IMR-90 (cell line): ENCODE measurements at regions not wholly inside any gene's neighbourhood (a gene's known extent, or its start where the extent isn't known, plus 50 kb on each side); places are given as distances from the start of the nearest gene placed in this dataset.

Experiments
- ATAC-seq: fragments of 200-7000 bp; cut with Tn5 transposase; 2 replicates; pipeline ENCODE4 v1.9.1; 2020; ENCODE audit warnings: low read depth, mild to moderate bottlenecking, moderate library complexity
- BruUV-seq: library from RNA; stranded (reverse); fragments of 400-500 nt; replicated peaks from 2 replicates; lab custom pipeline; 2021; lab: Mats Ljungman, UMichigan
- CTCF ChIA-PET: fragments of 300-600 bp; formaldehyde crosslinking; extraction: SDS; loops from one replicate; lab custom pipeline; 2021; ENCODE audit warnings: antibody characterized with exemption; lab: Yijun Ruan, JAX
- POLR2A ChIA-PET: fragments of 300-600 bp; sonication (Branson Sonifier 250); formaldehyde crosslinking; loops from one replicate; lab custom pipeline; 2022; ENCODE audit warnings: antibody characterized with exemption; ENCODE audit not compliant: unreplicated experiment; lab: Charles Lee
- DNase-seq: peaks from one replicate; pipeline ENCODE4 v3.0.0; 2013
- H2AFZ ChIP-seq: replicated peaks from 2 replicates; pipeline ENCODE3; 2013; ENCODE audit warnings: low read length, mild to moderate bottlenecking; ENCODE audit not compliant: poor library complexity
- H2AK5ac ChIP-seq: 2 replicates; pipeline ENCODE4 v1.6.1; 2013; ENCODE audit warnings: low read depth, low read length, inconsistent platforms
- H2AK9ac ChIP-seq: replicated peaks from 2 replicates; pipeline ENCODE3; 2013; ENCODE audit warnings: mild to moderate bottlenecking, low read depth, low read length, moderate library complexity; ENCODE audit not compliant: poor library complexity
- H2BK120ac ChIP-seq: 2 replicates; pipeline ENCODE4 v1.6.1; 2013; ENCODE audit warnings: low read depth, low read length, inconsistent platforms
- H2BK15ac ChIP-seq: 3 replicates; pipeline ENCODE4 v1.6.1; 2013; ENCODE audit warnings: low read depth, low read length, inconsistent platforms
- H2BK20ac ChIP-seq: 2 replicates; pipeline ENCODE4 v1.6.1; 2013; ENCODE audit warnings: low read depth, mild to moderate bottlenecking, inconsistent platforms, low read length, moderate library complexity
- H2BK5ac ChIP-seq: 2 replicates; pipeline ENCODE4 v1.6.1; 2013; ENCODE audit warnings: mild to moderate bottlenecking, low read depth, low read length, inconsistent platforms; ENCODE audit not compliant: poor library complexity, severe bottlenecking
- H3K14ac ChIP-seq: replicated peaks from 2 replicates; pipeline ENCODE4 v1.6.1; 2013; ENCODE audit warnings: low read depth, low read length, inconsistent platforms
- H3K18ac ChIP-seq: 2 replicates; pipeline ENCODE4 v1.6.1; 2013; ENCODE audit warnings: low read depth, low read length, control low read depth
- H3K23ac ChIP-seq: 2 replicates; pipeline ENCODE4 v1.6.1; 2013; ENCODE audit warnings: low read depth, low read length, inconsistent platforms
- H3K27ac ChIP-seq: 2 replicates; pipeline ENCODE4 v1.5.1; 2013; ENCODE audit warnings: mild to moderate bottlenecking, control low read depth, low read length; ENCODE audit not compliant: insufficient read depth
- H3K27me3 ChIP-seq: 2 replicates; pipeline ENCODE4 v1.6.1; 2013; ENCODE audit warnings: low read length; ENCODE audit not compliant: control insufficient read depth, insufficient read depth
- H3K36me3 ChIP-seq: 2 replicates; pipeline ENCODE4 v1.6.1; 2013; ENCODE audit warnings: low read length, mixed read lengths; ENCODE audit not compliant: control insufficient read depth, insufficient read depth
- H3K4ac ChIP-seq: 2 replicates; pipeline ENCODE4 v1.6.1; 2013; ENCODE audit warnings: low read depth, low read length, inconsistent platforms
- H3K4me1 ChIP-seq: 2 replicates; pipeline ENCODE4 v1.6.1; 2013; ENCODE audit warnings: low read length, mixed read lengths; ENCODE audit not compliant: control insufficient read depth, insufficient read depth
- H3K4me2 ChIP-seq: 2 replicates; pipeline ENCODE4 v1.6.1; 2013; ENCODE audit warnings: low read depth, mild to moderate bottlenecking, control low read depth, low read length, moderate library complexity
- H3K4me3 ChIP-seq: 2 replicates; pipeline ENCODE4 v1.5.1; 2013; ENCODE audit warnings: low read depth, mild to moderate bottlenecking, control low read depth, low read length, moderate library complexity; ENCODE audit not compliant: insufficient read depth
- H3K56ac ChIP-seq: 2 replicates; pipeline ENCODE4 v1.6.1; 2013; ENCODE audit warnings: low read length, inconsistent platforms; ENCODE audit not compliant: insufficient read depth; ENCODE audit errors: extremely low read depth
- H3K79me1 ChIP-seq, 2 experiments: 2 replicates each; pipeline ENCODE4 v1.6.1; 2013; ENCODE audit warnings: low read length in 2 of 2, inconsistent platforms in 1 of 2, low read depth in 1 of 2
- H3K9ac ChIP-seq: 2 replicates; pipeline ENCODE4 v1.6.1; 2013; ENCODE audit warnings: low read depth, low read length, control low read depth
- H3K9me1 ChIP-seq: 2 replicates; pipeline ENCODE4 v1.6.1; 2013; ENCODE audit warnings: low read length, inconsistent platforms; ENCODE audit not compliant: insufficient read depth
- H3K9me3 ChIP-seq: 2 replicates; pipeline ENCODE4 v1.6.1; 2013; ENCODE audit warnings: low read length; ENCODE audit not compliant: control insufficient read depth, insufficient read depth
- H4K20me1 ChIP-seq: 2 replicates; pipeline ENCODE4 v1.6.1; 2013; ENCODE audit warnings: low read length, inconsistent platforms; ENCODE audit not compliant: insufficient read depth
- H4K5ac ChIP-seq: 2 replicates; pipeline ENCODE4 v1.6.1; 2013; ENCODE audit warnings: mild to moderate bottlenecking, low read depth, low read length, control low read depth
- H4K8ac ChIP-seq, 2 experiments: 2 replicates each; pipeline ENCODE4 v1.6.1; 2013; ENCODE audit warnings: low read depth in 2 of 2, low read length in 2 of 2, control low read depth in 1 of 2, inconsistent platforms in 1 of 2
- H4K91ac ChIP-seq: 2 replicates; pipeline ENCODE4 v1.6.1; 2013; ENCODE audit warnings: low read depth, low read length, inconsistent platforms; ENCODE audit not compliant: insufficient read depth
- BHLHE40 ChIP-seq: fragments of 150-350 bp; IDR thresholded peaks from 2 replicates; pipeline ENCODE4 v1.6.1; 2016; ENCODE audit warnings: mild to moderate bottlenecking, low read depth, low read length
- CEBPB ChIP-seq: IDR thresholded peaks from 2 replicates; pipeline ENCODE4 v1.6.1; 2012; ENCODE audit warnings: low read depth, low read length, improper control_type of control experiment
- CHD1 ChIP-seq: IDR thresholded peaks from 2 replicates; pipeline ENCODE4 v1.6.1; 2012; ENCODE audit warnings: low read depth, low read length, improper control_type of control experiment
- CTCF ChIP-seq: conservative IDR thresholded peaks from 2 replicates; pipeline ENCODE4 v1.5.1; 2012; ENCODE audit warnings: mild to moderate bottlenecking, low read depth, low read length, improper control_type of control experiment
- ELK1 ChIP-seq: fragments of 150-350 bp; IDR thresholded peaks from 2 replicates; pipeline ENCODE4 v1.6.1; 2016; ENCODE audit warnings: low read depth, mild to moderate bottlenecking, low read length, moderate library complexity, borderline replicate concordance
- FOS ChIP-seq: fragments of 150-350 bp; IDR thresholded peaks from 2 replicates; pipeline ENCODE4 v1.6.1; 2016; ENCODE audit warnings: low read depth, low read length
- MAFK ChIP-seq: IDR thresholded peaks from 2 replicates; pipeline ENCODE4 v1.6.1; 2012; ENCODE audit warnings: low read depth, low read length, improper control_type of control experiment
- MAZ ChIP-seq: IDR thresholded peaks from 2 replicates; pipeline ENCODE4 v1.6.1; 2012; ENCODE audit warnings: low read depth, mild to moderate bottlenecking, low read length, improper control_type of control experiment, moderate library complexity, borderline replicate concordance
- MXI1 ChIP-seq: IDR thresholded peaks from 2 replicates; pipeline ENCODE4 v1.6.1; 2012; ENCODE audit warnings: low read depth, mild to moderate bottlenecking, low read length, moderate library complexity, borderline replicate concordance
- NFE2L2 ChIP-seq: fragments of 150-350 bp; IDR thresholded peaks from 2 replicates; pipeline ENCODE4 v1.6.1; 2016; ENCODE audit warnings: low read depth, mild to moderate bottlenecking, low read length
- POLR2A ChIP-seq: IDR thresholded peaks from 2 replicates; pipeline ENCODE4 v1.6.1; 2012; ENCODE audit warnings: mild to moderate bottlenecking, low read depth, low read length
- RAD21 ChIP-seq: IDR thresholded peaks from 2 replicates; pipeline ENCODE4 v1.6.1; 2012; ENCODE audit warnings: low read length, improper control_type of control experiment
- RCOR1 ChIP-seq: IDR thresholded peaks from 2 replicates; pipeline ENCODE4 v1.6.1; 2012; ENCODE audit warnings: mild to moderate bottlenecking, low read length, improper control_type of control experiment; ENCODE audit not compliant: insufficient replicate concordance
- RFX5 ChIP-seq: IDR thresholded peaks from 2 replicates; pipeline ENCODE4 v1.8.0; 2012; ENCODE audit warnings: low read depth, mild to moderate bottlenecking, low read length, moderate library complexity
- SMC3 ChIP-seq: fragments of 150-350 bp; IDR thresholded peaks from 2 replicates; pipeline ENCODE4 v1.6.1; 2016; ENCODE audit warnings: low read depth, mild to moderate bottlenecking, antibody characterized with exemption, low read length, moderate library complexity
- USF2 ChIP-seq: fragments of 150-350 bp; IDR thresholded peaks from 2 replicates; pipeline ENCODE4 v1.6.1; 2017; ENCODE audit warnings: mild to moderate bottlenecking, antibody characterized with exemption, low read length, low read depth
- WGBS, 2 experiments: methylation state at CpG; one replicate each; pipeline versions ENCODE4 v1.1.5 to v1.1.7; 2013; ENCODE audit warnings: missing lambda C conversion rate in 2 of 2; ENCODE audit not compliant: insufficient read length in 1 of 2; ENCODE audit errors: extremely low coverage in 2 of 2; 5-methylcytosine and 5-hydroxymethylcytosine counted together
- dilution Hi-C: fragments of 300-500 bp; cut with HindIII; formaldehyde crosslinking; loops from one replicate; pipeline ENCODE4 v1.14.3; 2018; ENCODE audit warnings: low sequenced_read_pairs; ENCODE audit not compliant: unreplicated experiment
- in situ Hi-C: fragments of 300-500 bp; cut with MboI; formaldehyde crosslinking; loops from 3 replicates; pipeline ENCODE4 v1.14.3; 2019; ENCODE audit warnings: low sequenced_read_pairs, inconsistent platforms, mixed read lengths
- intact Hi-C: fragments of 100-400 bp; cut with micrococcal nuclease; formaldehyde crosslinking; loops from 2 replicates; pipeline ENCODE4 v1.10.0; 2022

- ATAC-seq: no peak
Measured at GRCh38 chr18:38807915-38808314, 1242.3 kb upstream of the CELF4 start.

More at GRCh38 chr18:38807915-38808314, 1242.3 kb upstream of the CELF4 start:
- H3K9me3 ChIP-seq: no peaks in the 10 kb centered on the region
- no peak overlapping the region for H3K27ac ChIP-seq
- no peak overlapping the region for H2AK9ac ChIP-seq
- WGBS, 2 experiments: no CpG with 5 or more reads among the region's 3 CpGs
- no peak overlapping the region for H3K4me2 ChIP-seq
- BruUV-seq: no TSS peak
- H4K8ac ChIP-seq: no peak overlapping the region
- no peak overlapping the region for H4K5ac ChIP-seq
- H3K18ac ChIP-seq: no peak overlapping the region
- H2BK20ac ChIP-seq: no peak overlapping the region
- H2BK120ac ChIP-seq: no peak overlapping the region
- dilution Hi-C loops (no loop called here), intact Hi-C loops (no loop called here), in situ Hi-C loops (no loop called here)
- no peaks in the 10 kb centered on the region for H3K36me3 ChIP-seq
- H3K14ac ChIP-seq: no peak overlapping the region
- H2BK15ac ChIP-seq: no peak overlapping the region
- ChIA-PET POLR2A (no interaction called here), CTCF (no interaction called here)
- no peak overlapping the region for H3K23ac ChIP-seq
- no peak overlapping the region for H3K4ac ChIP-seq
- no peak overlapping the region for H4K91ac ChIP-seq
- TF ChIP-seq CEBPB (no peak), MAFK (no peak), SMC3 (no peak), MXI1 (no peak), BHLHE40 (no peak), NFE2L2 (no peak), ELK1 (no peak), MAZ (no peak), RCOR1 (no peak), RFX5 (no peak), CHD1 (no peak), RAD21 (no peak), FOS (no peak), USF2 (no peak), CTCF (no peak), POLR2A (no peak)
- H4K20me1 ChIP-seq: no peaks in the 10 kb centered on the region
- no peak overlapping the region for H3K4me3 ChIP-seq
- H3K9me1 ChIP-seq: no peaks in the 10 kb centered on the region
- no peak overlapping the region for H2AK5ac ChIP-seq
- H3K9ac ChIP-seq: no peak overlapping the region
- no peaks in the 10 kb centered on the region for H3K4me1 ChIP-seq
- H2AFZ ChIP-seq: no peak overlapping the region
- H3K27me3 ChIP-seq: no peaks in the 10 kb centered on the region
- no peak overlapping the region for H3K56ac ChIP-seq
- no peak for DNase-seq
- no peaks in the 10 kb centered on the region for H3K79me1 ChIP-seq
- H2BK5ac ChIP-seq: no peak overlapping the region
